ENCODE measurements at regions not wholly inside any gene's neighbourhood (a gene's known extent, or its start where the extent isn't known, plus 50 kb on each side); places are given as distances from the start of the nearest gene placed in this dataset.

GRCh38 chr12:118611770-118612169 lies 235.4 kb downstream of the SUDS3 start:
- no peak for DNase-seq

- DNase-seq: no peak
Measured at GRCh38 chr12:118617611-118618450, 241.5 kb downstream of the SUDS3 start.

GRCh38 chr12:118618695-118619094 lies 242.3 kb downstream of the SUDS3 start:
- no peak for DNase-seq

- DNase-seq: no peak
Measured at GRCh38 chr12:118625050-118625675, 248.8 kb downstream of the SUDS3 start.

- DNase-seq: no peak
Measured at GRCh38 chr12:118633071-118633470, 256.7 kb downstream of the SUDS3 start.

GRCh38 chr12:118635276-118635675 lies 258.9 kb downstream of the SUDS3 start:
- no peak for DNase-seq

- DNase-seq: no peak
Measured at GRCh38 chr12:118637767-118638370, 261.5 kb downstream of the SUDS3 start.

- DNase-seq: no peak
Measured at GRCh38 chr12:118641249-118641648, 264.9 kb downstream of the SUDS3 start.

- DNase-seq: no peak
Measured at GRCh38 chr12:118645219-118645618, 268.9 kb downstream of the SUDS3 start.

GRCh38 chr12:118649765-118650585 lies 273.6 kb downstream of the SUDS3 start:
- no peak for DNase-seq

- no peak for DNase-seq
Measured at GRCh38 chr12:118650586-118650960, 274.2 kb downstream of the SUDS3 start.

GRCh38 chr12:118651487-118651886 lies 275.1 kb downstream of the SUDS3 start:
- no peak for DNase-seq

- DNase-seq: no peak
Measured at GRCh38 chr12:118655588-118655987, 279.2 kb downstream of the SUDS3 start.

- no peak for DNase-seq
Measured at GRCh38 chr12:118680356-118680963, 300.9 kb upstream of the SRRM4 start.

- DNase-seq: no peak
Measured at GRCh38 chr12:118682656-118683055, 298.7 kb upstream of the SRRM4 start.

- no peak for DNase-seq
Measured at GRCh38 chr12:118685983-118686607, 295.2 kb upstream of the SRRM4 start.

- DNase-seq: no peak
Measured at GRCh38 chr12:118689793-118690192, 291.5 kb upstream of the SRRM4 start.

GRCh38 chr12:118690506-118690905 lies 290.8 kb upstream of the SRRM4 start:
- no peak for DNase-seq

GRCh38 chr12:118694128-118694775 lies 287.1 kb upstream of the SRRM4 start:
- no peak for DNase-seq

- DNase-seq: no peak
Measured at GRCh38 chr12:118704527-118705241, 276.7 kb upstream of the SRRM4 start.

GRCh38 chr12:118706437-118706836 lies 274.9 kb upstream of the SRRM4 start:
- DNase-seq: no peak
